ENCODE measurements at regions not wholly inside any gene's neighbourhood (a gene's known extent, or its start where the extent isn't known, plus 50 kb on each side); places are given as distances from the start of the nearest gene placed in this dataset.

GRCh38 chr10:33914746-33915145, 580.3 kb upstream of the NRP1 start:
- Histone ChIP-seq H2AK5ac (ENCODE audit: low read depth, low read length) (no peak overlapping the region), H3K23ac (ENCODE audit: insufficient read length) (no peak overlapping the region), H3K36me3 (ENCODE audit: control insufficient read depth in 2 of 4, insufficient read depth in 4 of 4, low read length in 3 of 4) (no peaks in the 10 kb centered on the region), H3K27me3 (replicated peaks in 1 of 4; ENCODE audit: control insufficient read depth in 3 of 4, extremely low read depth in 1 of 4, insufficient read depth in 3 of 4, low read length in 3 of 4) (no peaks in the 10 kb centered on the region), H4K8ac (ENCODE audit: extremely low read depth, insufficient read depth, low read length) (no peak overlapping the region), H3K4ac (replicated peaks; ENCODE audit: insufficient read length, low read depth, low read length) (no peak overlapping the region), H3K4me2 (ENCODE audit: insufficient read depth in 1 of 2, low read depth in 2 of 2, low read length in 2 of 2) (no peak overlapping the region), H3K14ac (ENCODE audit: insufficient read length) (no peak overlapping the region), H3K79me1 (ENCODE audit: low read depth, low read length) (no peaks in the 10 kb centered on the region), H4K91ac (replicated peaks; ENCODE audit: insufficient read length, low read length) (no peak overlapping the region), H4K20me1 (replicated peaks in 1 of 2; ENCODE audit: control insufficient read depth in 1 of 2, insufficient read depth in 2 of 2, low read length in 2 of 2) (no peaks in the 10 kb centered on the region), H2BK12ac (ENCODE audit: low read depth, low read length) (no peak overlapping the region), H3K18ac (ENCODE audit: extremely low read depth, low read length) (no peak overlapping the region), H3K4me1 (replicated peaks in 1 of 4; ENCODE audit: control insufficient read depth in 3 of 4, insufficient read depth in 4 of 4, low read length in 3 of 4) (no peaks in the 10 kb centered on the region), H2BK5ac (ENCODE audit: low read depth, low read length) (no peak overlapping the region), H3K23me2 (ENCODE audit: low read depth, low read length) (no peaks in the 10 kb centered on the region), H3K4me3 (ENCODE audit: extremely low read depth in 1 of 4, insufficient read depth in 2 of 4, low read depth in 3 of 4, low read length in 4 of 4) (no peak overlapping the region), H2BK120ac (replicated peaks; ENCODE audit: low read depth, low read length) (no peak overlapping the region), H2BK20ac (ENCODE audit: low read length) (no peak overlapping the region), H3K27ac (ENCODE audit: low read depth, low read length) (no peak overlapping the region), H4K5ac (ENCODE audit: insufficient read length, low read depth, low read length) (no peak overlapping the region), H3K56ac (replicated peaks; ENCODE audit: insufficient read length, low read depth, low read length) (no peak overlapping the region), H3K9ac (replicated peaks in 1 of 4; ENCODE audit: extremely low read depth in 1 of 4, low read depth in 3 of 4, low read length in 3 of 4) (no peak overlapping the region), H3K9me3 (ENCODE audit: insufficient read depth in 2 of 2, low read depth in 1 of 2, low read length in 1 of 2) (no peaks in the 10 kb centered on the region), H3K79me2 (ENCODE audit: control insufficient read depth in 1 of 2, insufficient read depth in 2 of 2, low read length in 2 of 2) (no peaks in the 10 kb centered on the region), H2BK15ac (ENCODE audit: low read length) (no peak overlapping the region), H2AFZ (ENCODE audit: low read length) (no peak overlapping the region)
- TF ChIP-seq GABPA (IDR thresholded peaks at IDR 0.05; ENCODE audit: borderline replicate concordance, insufficient read depth, low read length) = no peak
- TF ChIP-seq RBBP5 (IDR thresholded peaks at IDR 0.05; ENCODE audit: borderline replicate concordance, low read depth, low read length) = no peak
- TF ChIP-seq CHD2 (IDR thresholded peaks at IDR 0.05; ENCODE audit: low read length) = no peak
- no peak for TF ChIP-seq FOSL1 (IDR thresholded peaks at IDR 0.05; ENCODE audit: insufficient read depth, low read depth, low read length)
- no peak for TF ChIP-seq RXRA (IDR thresholded peaks at IDR 0.05; ENCODE audit: insufficient read depth, low read depth, low read length)
- TF ChIP-seq KDM1A (IDR thresholded peaks at IDR 0.05; ENCODE audit: borderline replicate concordance, low read length) = no peak
- ChIA-PET POLR2A (ENCODE audit: partially characterized antibody) (no interaction called here), CTCF (ENCODE audit: partially characterized antibody) (interaction anchor here (1.3 kb wide), 1 partner anchor 103 kb away, joined by 3 read pairs; no protein-coding TSS in a partner anchor)
- 92% methylated on average over 2 of the region's 2 CpGs; no CpG with 5 or more reads in 1 of the 2 experiments for WGBS, 2 experiments (ENCODE audit: extremely low coverage in 1 of 2, insufficient coverage in 1 of 2, insufficient read length in 1 of 2, insufficient replicate concordance in 2 of 2, low coverage in 1 of 2, low lambda C conversion rate in 2 of 2, missing lambda C conversion rate in 1 of 2)
- DNase-seq (ENCODE audit: low read depth in 1 of 2, low spot score in 2 of 2) (no peak), FAIRE-seq (no peak)

Measured in H1 (cell line).